G401.6 (cell line): ENCODE measurements at regions not wholly inside any gene's neighbourhood (a gene's known extent, or its start where the extent isn't known, plus 50 kb on each side); places are given as distances from the start of the nearest gene placed in this dataset.

ENCODE experiments used
- FAIRE-seq: peaks from 2 replicates; lab custom pipeline; 2012; peaks lifted over from hg19 to GRCh38; lab: Jason Lieb, UNC

GRCh38 chr14:34012978-34013720 is 62.3 kb upstream of the EGLN3 start:
- FAIRE-seq: no peak

GRCh38 chr14:34012369-34012768 is 61.5 kb upstream of the EGLN3 start:
- FAIRE-seq: no peak

- no peak for FAIRE-seq
Measured at GRCh38 chr14:34009956-34010355, 59.1 kb upstream of the EGLN3 start.

- no peak for FAIRE-seq
Measured at GRCh38 chr14:34007902-34008301, 57.0 kb upstream of the EGLN3 start.

- no peak for FAIRE-seq
Measured at GRCh38 chr14:34005901-34006300, 55.0 kb upstream of the EGLN3 start.

- FAIRE-seq: no peak
Measured at GRCh38 chr14:34004881-34005280, 54.0 kb upstream of the EGLN3 start.

GRCh38 chr14:34003691-34004090 is 52.8 kb upstream of the EGLN3 start:
- FAIRE-seq: no peak

- no peak for FAIRE-seq
Measured at GRCh38 chr14:34003082-34003668, 52.3 kb upstream of the EGLN3 start.
